ENCODE measurements at regions not wholly inside any gene's neighbourhood (a gene's known extent, or its start where the extent isn't known, plus 50 kb on each side); places are given as distances from the start of the nearest gene placed in this dataset.

DNA sequence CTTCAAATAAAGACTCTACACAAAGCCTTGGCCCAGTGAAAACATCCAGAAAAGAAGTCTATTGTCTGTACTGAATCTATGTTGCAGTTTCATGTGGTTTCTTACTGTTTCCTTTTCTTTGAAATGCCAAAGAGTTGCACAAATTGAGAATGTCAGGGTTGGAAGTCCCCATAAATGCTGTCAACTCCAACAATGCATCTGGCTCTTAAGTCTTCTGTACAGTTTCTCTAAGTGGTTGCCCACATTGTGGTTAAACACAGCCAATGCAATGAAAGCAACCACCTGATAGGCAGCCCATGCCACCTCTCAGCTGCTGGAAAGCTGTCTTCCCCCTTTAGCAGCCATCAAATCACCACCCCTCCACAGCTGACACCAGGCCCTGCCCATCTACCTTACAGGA is 67.2 kb upstream of the C1GALT1C1 start:
- H4K20me1 ChIP-seq (ENCODE audit: control insufficient read depth, extremely low read depth, insufficient read depth, low read length), result no peaks in the 10 kb centered on the region
- no peaks in the 10 kb centered on the region for H3K36me3 ChIP-seq (ENCODE audit: control insufficient read depth, insufficient read depth, low read length)
- no peaks in the 10 kb centered on the region for H3K27me3 ChIP-seq (ENCODE audit: control insufficient read depth, insufficient read depth, low read length)
- no peak for DNase-seq (ENCODE audit: low read depth in 2 of 2)
- no peak overlapping the region for H3K27ac ChIP-seq (ENCODE audit: insufficient read depth, low read length)
- H3K4me3 ChIP-seq (replicated peaks in 1 of 4; ENCODE audit: control extremely low read depth in 1 of 4, insufficient read depth in 1 of 4, low read depth in 3 of 4, low read length in 4 of 4), result no peak overlapping the region
- H3K4me2 ChIP-seq (ENCODE audit: extremely low read depth, insufficient read depth, low read length), result no peak overlapping the region
- H3K9ac ChIP-seq (ENCODE audit: insufficient read depth, low read length), result no peak overlapping the region
- TF ChIP-seq, protein P1, sequence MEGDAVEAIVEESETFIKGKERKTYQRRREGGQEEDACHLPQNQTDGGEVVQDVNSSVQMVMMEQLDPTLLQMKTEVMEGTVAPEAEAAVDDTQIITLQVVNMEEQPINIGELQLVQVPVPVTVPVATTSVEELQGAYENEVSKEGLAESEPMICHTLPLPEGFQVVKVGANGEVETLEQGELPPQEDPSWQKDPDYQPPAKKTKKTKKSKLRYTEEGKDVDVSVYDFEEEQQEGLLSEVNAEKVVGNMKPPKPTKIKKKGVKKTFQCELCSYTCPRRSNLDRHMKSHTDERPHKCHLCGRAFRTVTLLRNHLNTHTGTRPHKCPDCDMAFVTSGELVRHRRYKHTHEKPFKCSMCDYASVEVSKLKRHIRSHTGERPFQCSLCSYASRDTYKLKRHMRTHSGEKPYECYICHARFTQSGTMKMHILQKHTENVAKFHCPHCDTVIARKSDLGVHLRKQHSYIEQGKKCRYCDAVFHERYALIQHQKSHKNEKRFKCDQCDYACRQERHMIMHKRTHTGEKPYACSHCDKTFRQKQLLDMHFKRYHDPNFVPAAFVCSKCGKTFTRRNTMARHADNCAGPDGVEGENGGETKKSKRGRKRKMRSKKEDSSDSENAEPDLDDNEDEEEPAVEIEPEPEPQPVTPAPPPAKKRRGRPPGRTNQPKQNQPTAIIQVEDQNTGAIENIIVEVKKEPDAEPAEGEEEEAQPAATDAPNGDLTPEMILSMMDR (conservative IDR thresholded peaks at IDR 0.05 in 1 of 2, IDR thresholded peaks at IDR 0.05 in 1 of 2; ENCODE audit: low read depth in 1 of 2, low read length in 2 of 2), result no peak
- no peak for TF ChIP-seq EZH2 (IDR thresholded peaks at IDR 0.05; ENCODE audit: low read length, missing control alignments)
- H3K79me2 ChIP-seq (ENCODE audit: control insufficient read depth, insufficient read depth, low read length), result no peaks in the 10 kb centered on the region
- H3K4me1 ChIP-seq (ENCODE audit: control insufficient read depth, extremely low read depth, insufficient read depth, low read length), result no peaks in the 10 kb centered on the region
- no peaks in the 10 kb centered on the region for H3K9me3 ChIP-seq (ENCODE audit: control insufficient read depth, insufficient read depth, low read depth, low read length)
- no peak overlapping the region for H2AFZ ChIP-seq (ENCODE audit: low read length)

DNA sequence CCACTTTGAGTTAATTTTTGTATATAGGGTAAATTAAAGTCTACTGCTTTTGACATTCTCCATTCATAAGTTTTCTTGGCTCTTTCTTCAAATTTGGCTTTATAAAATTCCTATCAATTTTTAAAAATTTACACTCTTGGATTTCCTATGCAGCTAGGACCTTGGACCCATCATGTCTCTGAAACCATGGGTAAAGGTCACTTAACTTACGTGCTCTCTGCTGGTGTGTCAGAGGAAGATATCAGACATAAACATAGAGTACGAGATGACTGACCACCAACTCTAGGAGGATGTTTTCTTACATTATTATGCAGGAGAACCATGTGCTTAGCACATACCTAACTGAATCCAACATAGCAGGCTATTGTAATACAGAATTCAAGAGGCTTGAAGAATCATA is 62.5 kb upstream of the C1GALT1C1 start:
- no peaks in the 10 kb centered on the region for H3K4me1 ChIP-seq (ENCODE audit: control insufficient read depth, extremely low read depth, insufficient read depth, low read length)
- no peak overlapping the region for H3K4me3 ChIP-seq (replicated peaks in 1 of 4; ENCODE audit: control extremely low read depth in 1 of 4, insufficient read depth in 1 of 4, low read depth in 3 of 4, low read length in 4 of 4)
- H3K4me2 ChIP-seq (ENCODE audit: extremely low read depth, insufficient read depth, low read length), result no peak overlapping the region
- H3K27me3 ChIP-seq (ENCODE audit: control insufficient read depth, insufficient read depth, low read length), result no peaks in the 10 kb centered on the region
- no peak for TF ChIP-seq EZH2 (IDR thresholded peaks at IDR 0.05; ENCODE audit: low read length, missing control alignments)
- TF ChIP-seq, protein P1 (conservative IDR thresholded peaks at IDR 0.05 in 1 of 2, IDR thresholded peaks at IDR 0.05 in 1 of 2; ENCODE audit: low read depth in 1 of 2, low read length in 2 of 2), result no peak
- no peak overlapping the region for H2AFZ ChIP-seq (ENCODE audit: low read length)
- H3K36me3 ChIP-seq (ENCODE audit: control insufficient read depth, insufficient read depth, low read length), result no peaks in the 10 kb centered on the region
- H3K9me3 ChIP-seq (ENCODE audit: control insufficient read depth, insufficient read depth, low read depth, low read length), result no peaks in the 10 kb centered on the region
- H3K79me2 ChIP-seq (ENCODE audit: control insufficient read depth, insufficient read depth, low read length), result no peaks in the 10 kb centered on the region
- H3K9ac ChIP-seq (ENCODE audit: insufficient read depth, low read length), result no peak overlapping the region
- no peak overlapping the region for H3K27ac ChIP-seq (ENCODE audit: insufficient read depth, low read length)
- no peak for DNase-seq (ENCODE audit: low read depth in 2 of 2)
- H4K20me1 ChIP-seq (ENCODE audit: control insufficient read depth, extremely low read depth, insufficient read depth, low read length), result no peaks in the 10 kb centered on the region

DNA sequence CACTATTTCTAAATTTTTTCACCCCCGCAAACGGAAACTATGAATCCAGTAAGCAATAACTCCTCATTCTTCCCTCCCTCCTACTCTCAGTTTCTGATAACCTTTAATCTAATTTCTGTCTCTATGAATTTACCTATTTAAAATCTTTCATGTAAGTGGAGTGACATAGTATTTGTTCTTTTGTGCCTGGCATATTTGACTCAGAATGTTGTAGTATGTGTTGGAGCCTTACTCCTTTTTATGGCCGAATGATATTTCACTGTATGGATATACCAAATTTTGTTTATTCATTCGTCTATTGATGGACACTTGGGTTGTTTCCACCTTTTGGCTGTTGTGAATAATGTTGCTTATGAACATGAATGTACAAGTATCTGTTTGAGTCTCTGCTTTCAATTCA is 61.1 kb upstream of the C1GALT1C1 start:
- H3K9me3 ChIP-seq (ENCODE audit: control insufficient read depth, insufficient read depth, low read depth, low read length), result no peaks in the 10 kb centered on the region
- H3K4me2 ChIP-seq (ENCODE audit: extremely low read depth, insufficient read depth, low read length), result no peak overlapping the region
- H3K79me2 ChIP-seq (ENCODE audit: control insufficient read depth, insufficient read depth, low read length), result no peaks in the 10 kb centered on the region
- H4K20me1 ChIP-seq (ENCODE audit: control insufficient read depth, extremely low read depth, insufficient read depth, low read length), result no peaks in the 10 kb centered on the region
- H3K27ac ChIP-seq (ENCODE audit: insufficient read depth, low read length), result no peak overlapping the region
- no peak for DNase-seq (ENCODE audit: low read depth in 2 of 2)
- H3K27me3 ChIP-seq (ENCODE audit: control insufficient read depth, insufficient read depth, low read length), result no peaks in the 10 kb centered on the region
- H3K4me1 ChIP-seq (ENCODE audit: control insufficient read depth, extremely low read depth, insufficient read depth, low read length), result no peaks in the 10 kb centered on the region
- no peaks in the 10 kb centered on the region for H3K36me3 ChIP-seq (ENCODE audit: control insufficient read depth, insufficient read depth, low read length)
- no peak overlapping the region for H3K9ac ChIP-seq (ENCODE audit: insufficient read depth, low read length)
- TF ChIP-seq, protein P1 (conservative IDR thresholded peaks at IDR 0.05 in 1 of 2, IDR thresholded peaks at IDR 0.05 in 1 of 2; ENCODE audit: low read depth in 1 of 2, low read length in 2 of 2), result no peak
- TF ChIP-seq EZH2 (IDR thresholded peaks at IDR 0.05; ENCODE audit: low read length, missing control alignments), result no peak
- no peak overlapping the region for H3K4me3 ChIP-seq (replicated peaks in 1 of 4; ENCODE audit: control extremely low read depth in 1 of 4, insufficient read depth in 1 of 4, low read depth in 3 of 4, low read length in 4 of 4)
- no peak overlapping the region for H2AFZ ChIP-seq (ENCODE audit: low read length)
